OCI-LY7 (cell line): ENCODE measurements at regions not wholly inside any gene's neighbourhood (a gene's known extent, or its start where the extent isn't known, plus 50 kb on each side); places are given as distances from the start of the nearest gene placed in this dataset.

Experiments
- CTCF ChIP-seq: fragments of 200-600 bp; sonication (generic); conservative IDR thresholded peaks from 2 replicates; pipeline ENCODE4 v1.5.1; 2014; ENCODE audit warnings: mild to moderate bottlenecking, antibody characterized with exemption, low read length, moderate library complexity, mixed read lengths
- EZH2phosphoT487 ChIP-seq: fragments of 200-600 bp; sonication (generic); IDR thresholded peaks from 2 replicates; pipeline ENCODE4 v1.6.1; 2018; ENCODE audit warnings: low read depth, borderline replicate concordance, mild to moderate bottlenecking, mixed run types, antibody characterized with exemption, low read length, moderate library complexity, mixed read lengths

- TF ChIP-seq CTCF (peak; percentile 67), EZH2phosphoT487 (no peak)
These were observed 76.1 kb upstream of the RGS2 start for GRCh38 chr1:192732787-192733186.
